H1 (cell line): ENCODE measurements at regions not wholly inside any gene's neighbourhood (a gene's known extent, or its start where the extent isn't known, plus 50 kb on each side); places are given as distances from the start of the nearest gene placed in this dataset.

Experiments used
- BCL11A ChIP-seq, 2 experiments: IDR thresholded peaks; one replicate each; pipeline ENCODE4 v1.6.1; 2011; ENCODE audit warnings: low read depth in 2 of 2, low read length in 2 of 2, mild to moderate bottlenecking in 2 of 2
- CEBPB ChIP-seq: IDR thresholded peaks from 2 replicates; pipeline ENCODE4 v1.6.1; 2012; ENCODE audit warnings: low read depth, low read length
- GABPA ChIP-seq: IDR thresholded peaks from 2 replicates; pipeline ENCODE4 v1.6.1; 2011; ENCODE audit warnings: mild to moderate bottlenecking, low read length, moderate library complexity, borderline replicate concordance; ENCODE audit not compliant: insufficient read depth
- PHF8 ChIP-seq: fragments of 200-600 bp; sonication (generic); conservative IDR thresholded peaks from 2 replicates; pipeline ENCODE4 v1.7.1; 2012; ENCODE audit warnings: low read depth, mild to moderate bottlenecking, inconsistent platforms, low read length, moderate library complexity
- SP1 ChIP-seq: IDR thresholded peaks from 2 replicates; pipeline ENCODE4 v1.6.1; 2011; ENCODE audit warnings: low read depth, low read length
- TAF7 ChIP-seq: optimal IDR thresholded peaks from 2 replicates; pipeline ENCODE3; 2011; ENCODE audit warnings: low read depth, mild to moderate bottlenecking, inconsistent platforms, low read length, moderate library complexity, borderline replicate concordance
- TF ChIP-seq, protein P1 (sequence below): IDR thresholded peaks from 2 replicates; pipeline ENCODE4 v1.6.1; 2012; ENCODE audit warnings: inconsistent platforms
- TF ChIP-seq, protein P2 (sequence below): IDR thresholded peaks from 2 replicates; pipeline ENCODE4 v1.6.1; 2011; ENCODE audit warnings: low read depth, mild to moderate bottlenecking, low read length; ENCODE audit not compliant: insufficient read depth

DNA sequence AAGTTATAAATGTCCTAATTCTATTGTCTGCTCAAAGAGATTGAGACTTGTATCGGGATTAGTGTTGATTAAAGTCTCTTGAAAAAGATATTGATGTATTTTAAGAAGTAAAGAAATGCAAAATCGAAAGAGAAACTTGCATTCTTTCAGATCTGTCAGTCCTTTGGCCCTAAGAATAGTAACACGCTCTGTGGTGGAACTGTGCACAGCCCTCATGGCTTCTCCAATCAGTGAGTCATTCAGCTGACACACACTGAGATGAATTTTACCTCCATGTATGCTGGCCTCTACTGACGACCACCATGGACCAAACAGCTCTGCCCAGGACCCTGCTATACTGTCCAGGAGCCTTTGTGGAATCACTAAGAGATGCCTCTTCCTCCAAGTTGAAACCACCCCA is 232.4 kb downstream of the ESM1 start (continued):
- TF ChIP-seq CEBPB (no peak), GABPA (no peak), PHF8 (no peak), BCL11A (IDR thresholded peaks at IDR 0.05; ENCODE audit: low read depth in 2 of 2, low read length in 2 of 2) (no peak), TAF7 (no peak), SP1 (no peak)
- TF ChIP-seq, protein P1, sequence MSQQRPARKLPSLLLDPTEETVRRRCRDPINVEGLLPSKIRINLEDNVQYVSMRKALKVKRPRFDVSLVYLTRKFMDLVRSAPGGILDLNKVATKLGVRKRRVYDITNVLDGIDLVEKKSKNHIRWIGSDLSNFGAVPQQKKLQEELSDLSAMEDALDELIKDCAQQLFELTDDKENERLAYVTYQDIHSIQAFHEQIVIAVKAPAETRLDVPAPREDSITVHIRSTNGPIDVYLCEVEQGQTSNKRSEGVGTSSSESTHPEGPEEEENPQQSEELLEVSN: no peak
- TF ChIP-seq, protein P2, sequence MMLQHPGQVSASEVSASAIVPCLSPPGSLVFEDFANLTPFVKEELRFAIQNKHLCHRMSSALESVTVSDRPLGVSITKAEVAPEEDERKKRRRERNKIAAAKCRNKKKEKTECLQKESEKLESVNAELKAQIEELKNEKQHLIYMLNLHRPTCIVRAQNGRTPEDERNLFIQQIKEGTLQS: no peak
